Suprapubic skin (tissue), 4 donors: ENCODE measurements at regions not wholly inside any gene's neighbourhood (a gene's known extent, or its start where the extent isn't known, plus 50 kb on each side); places are given as distances from the start of the nearest gene placed in this dataset.

Source experiments
- DNase-seq, 2 donors: peaks; one replicate each; pipeline ENCODE4 v3.0.0-alpha.2; 2019; ENCODE audit warnings: low spot score in 2 of 2
- H3K27ac ChIP-seq: fragments of 200-600 bp; sonication (generic); one replicate; pipeline ENCODE4 v1.5.1; 2019
- H3K27me3 ChIP-seq: fragments of 200-600 bp; sonication (generic); one replicate; pipeline ENCODE4 v1.5.1; 2019
- H3K36me3 ChIP-seq: fragments of 200-600 bp; sonication (generic); one replicate; pipeline ENCODE4 v1.5.1; 2019
- H3K4me1 ChIP-seq: fragments of 200-600 bp; sonication (generic); one replicate; pipeline ENCODE4 v1.5.1; 2019
- H3K4me3 ChIP-seq: fragments of 200-600 bp; sonication (generic); one replicate; pipeline ENCODE4 v1.5.1; 2019; ENCODE audit warnings: mild to moderate bottlenecking
- H3K9me3 ChIP-seq: fragments of 200-600 bp; sonication (generic); one replicate; pipeline ENCODE4 v1.5.1; 2019
- EP300 ChIP-seq: sonication (generic); formaldehyde crosslinking; IDR thresholded peaks from one replicate; pipeline ENCODE4 v1.6.1; 2017; ENCODE audit warnings: antibody characterized with exemption
- POLR2A ChIP-seq, 2 donors: fragments of 450-650 bp; IDR thresholded peaks; one replicate each; pipeline ENCODE4 v1.6.1; 2017; ENCODE audit warnings: antibody characterized with exemption in 2 of 2, mild to moderate bottlenecking in 2 of 2, moderate library complexity in 2 of 2
- POLR2AphosphoS5 ChIP-seq, 3 donors: sonication (generic); formaldehyde crosslinking; IDR thresholded peaks; one replicate each; pipeline ENCODE4 v1.6.1; 2017; ENCODE audit warnings: antibody characterized with exemption in 3 of 3
- WGBS: methylation state at CpG from one replicate; pipeline ENCODE4 v1.1.5; 2018; 5-methylcytosine and 5-hydroxymethylcytosine counted together
- TF ChIP-seq, protein P1 (sequence below), 2 donors: fragments of 200-600 bp in 1 of 2; fragments of 450-650 bp in 1 of 2; sonication (generic) in 1 of 2; IDR thresholded peaks; one replicate each; pipeline ENCODE4 v1.5.1; 2016 to 2019; ENCODE audit warnings: antibody characterized with exemption in 2 of 2, mild to moderate bottlenecking in 1 of 2, moderate library complexity in 1 of 2

DNA sequence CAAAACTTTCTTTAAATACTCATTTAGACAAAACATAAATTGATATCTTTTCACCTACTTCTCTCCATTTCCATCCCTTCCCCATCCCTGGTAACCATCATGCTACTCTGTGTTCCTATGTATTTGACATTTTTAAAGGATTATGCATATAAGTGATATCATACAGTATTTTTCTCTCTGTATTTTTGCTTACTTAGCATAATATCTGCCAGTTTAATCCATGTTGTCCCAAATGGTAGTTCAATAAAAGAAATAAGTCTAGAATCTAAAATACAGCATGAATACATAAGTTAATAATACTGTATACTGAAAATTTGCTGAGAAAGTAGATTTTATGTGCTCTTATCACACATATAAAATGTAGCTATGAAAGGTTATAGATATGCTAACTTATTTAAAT is 190.3 kb upstream of the NAV3 start:
- no peaks in the 10 kb centered on the region for H3K27me3 ChIP-seq
- TF ChIP-seq EP300: no peak
- TF ChIP-seq, protein P1, sequence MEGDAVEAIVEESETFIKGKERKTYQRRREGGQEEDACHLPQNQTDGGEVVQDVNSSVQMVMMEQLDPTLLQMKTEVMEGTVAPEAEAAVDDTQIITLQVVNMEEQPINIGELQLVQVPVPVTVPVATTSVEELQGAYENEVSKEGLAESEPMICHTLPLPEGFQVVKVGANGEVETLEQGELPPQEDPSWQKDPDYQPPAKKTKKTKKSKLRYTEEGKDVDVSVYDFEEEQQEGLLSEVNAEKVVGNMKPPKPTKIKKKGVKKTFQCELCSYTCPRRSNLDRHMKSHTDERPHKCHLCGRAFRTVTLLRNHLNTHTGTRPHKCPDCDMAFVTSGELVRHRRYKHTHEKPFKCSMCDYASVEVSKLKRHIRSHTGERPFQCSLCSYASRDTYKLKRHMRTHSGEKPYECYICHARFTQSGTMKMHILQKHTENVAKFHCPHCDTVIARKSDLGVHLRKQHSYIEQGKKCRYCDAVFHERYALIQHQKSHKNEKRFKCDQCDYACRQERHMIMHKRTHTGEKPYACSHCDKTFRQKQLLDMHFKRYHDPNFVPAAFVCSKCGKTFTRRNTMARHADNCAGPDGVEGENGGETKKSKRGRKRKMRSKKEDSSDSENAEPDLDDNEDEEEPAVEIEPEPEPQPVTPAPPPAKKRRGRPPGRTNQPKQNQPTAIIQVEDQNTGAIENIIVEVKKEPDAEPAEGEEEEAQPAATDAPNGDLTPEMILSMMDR (IDR thresholded peaks at IDR 0.05): no peak
- TF ChIP-seq POLR2A (IDR thresholded peaks at IDR 0.05): no peak
- TF ChIP-seq POLR2AphosphoS5 (IDR thresholded peaks at IDR 0.05): no peak
- DNase-seq: no peak
- H3K36me3 ChIP-seq: no peaks in the 10 kb centered on the region
- no peak overlapping the region for H3K27ac ChIP-seq
- H3K4me3 ChIP-seq: no peak overlapping the region
- H3K9me3 ChIP-seq: no peaks in the 10 kb centered on the region
- H3K4me1 ChIP-seq: no peaks in the 10 kb centered on the region

DNA sequence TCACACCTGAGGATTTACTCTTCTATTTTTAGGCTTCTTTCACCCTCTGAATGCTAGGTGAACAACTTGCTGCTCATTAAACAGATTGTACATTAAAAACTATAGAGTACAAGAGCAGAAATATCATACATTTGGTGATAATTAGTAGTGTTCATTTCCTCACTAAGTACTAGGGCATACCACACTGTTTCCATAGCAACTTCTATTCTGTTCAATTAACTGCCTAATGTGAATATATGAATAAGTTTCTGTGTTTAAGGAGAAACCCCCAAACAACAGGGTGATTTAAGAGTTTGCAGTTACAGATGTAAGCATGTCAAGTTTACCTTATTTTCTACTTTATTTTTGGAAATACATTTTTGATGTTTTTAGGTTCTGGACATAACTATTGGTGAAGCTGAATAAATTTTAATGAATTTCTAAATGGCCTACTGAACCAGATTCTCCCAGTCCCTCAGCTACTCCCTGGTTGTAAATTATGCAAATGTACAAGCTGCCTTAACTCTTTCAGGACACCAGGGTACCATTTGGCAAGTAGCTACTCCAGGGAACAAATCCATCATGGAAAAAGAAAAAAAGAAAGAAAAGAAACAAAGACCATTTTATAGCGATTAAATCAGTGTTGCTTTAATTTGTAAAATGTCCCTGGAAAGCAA is 199.8 kb upstream of the NAV3 start:
- Histone ChIP-seq H3K27ac (no peak overlapping the region), H3K4me3 (no peak overlapping the region), H3K9me3 (no peaks in the 10 kb centered on the region), H3K27me3 (no peaks in the 10 kb centered on the region), H3K4me1 (no peaks in the 10 kb centered on the region), H3K36me3 (no peaks in the 10 kb centered on the region)
- WGBS: 77% methylated on average over 1 of the region's 1 CpG
- no peak for DNase-seq
- TF ChIP-seq EP300 (no peak), POLR2AphosphoS5 (IDR thresholded peaks at IDR 0.05) (no peak), POLR2A (IDR thresholded peaks at IDR 0.05) (no peak)
- TF ChIP-seq, protein P1 (IDR thresholded peaks at IDR 0.05): no peak

DNA sequence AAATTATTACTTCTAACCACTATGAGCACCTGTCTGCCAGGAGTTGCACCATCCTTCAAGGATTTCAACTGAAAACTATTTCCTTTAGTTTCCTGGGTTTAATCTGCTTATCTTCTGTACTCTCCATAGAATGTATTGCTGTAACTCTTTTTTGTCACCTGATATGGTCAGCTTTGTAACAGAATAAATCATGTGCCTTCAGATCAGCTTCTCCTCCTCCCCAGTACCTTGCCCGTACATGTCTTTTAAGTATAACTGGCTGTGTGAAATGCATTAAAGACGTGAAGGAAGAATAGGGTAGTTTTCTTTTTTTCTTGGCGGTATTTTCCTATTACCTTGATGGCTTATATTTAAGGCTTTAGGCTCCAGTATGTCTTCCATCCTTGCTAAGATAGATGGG is 200.3 kb upstream of the NAV3 start:
- H3K27ac ChIP-seq: no peak overlapping the region
- no peak overlapping the region for H3K4me3 ChIP-seq
- no peaks in the 10 kb centered on the region for H3K36me3 ChIP-seq
- TF ChIP-seq POLR2AphosphoS5 (IDR thresholded peaks at IDR 0.05): no peak
- TF ChIP-seq EP300: no peak
- TF ChIP-seq POLR2A (IDR thresholded peaks at IDR 0.05): no peak
- TF ChIP-seq, protein P1 (IDR thresholded peaks at IDR 0.05): no peak
- no peaks in the 10 kb centered on the region for H3K4me1 ChIP-seq
- no peaks in the 10 kb centered on the region for H3K27me3 ChIP-seq
- no peaks in the 10 kb centered on the region for H3K9me3 ChIP-seq
- WGBS: 51% methylated on average over 3 of the region's 3 CpGs
- no peak for DNase-seq

DNA sequence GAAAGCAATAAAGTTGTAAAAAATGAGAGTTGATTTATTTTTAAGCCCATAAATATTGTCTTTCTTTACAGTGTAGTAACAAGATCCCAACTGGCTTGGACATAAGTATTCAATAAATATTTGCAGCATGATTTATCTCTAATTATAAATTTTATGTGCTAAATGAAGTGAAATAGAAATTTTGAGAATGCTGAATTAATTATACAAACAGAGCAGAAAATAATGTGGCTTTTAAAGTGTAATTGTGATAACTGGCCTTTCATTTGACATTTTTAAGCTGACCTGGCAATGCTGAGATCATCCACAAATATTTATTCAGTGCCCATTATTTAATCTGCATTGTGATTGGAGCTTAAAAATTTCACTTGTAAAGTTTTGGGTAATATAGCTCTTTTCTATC is 201.6 kb upstream of the NAV3 start:
- no peaks in the 10 kb centered on the region for H3K4me1 ChIP-seq
- no peak overlapping the region for H3K4me3 ChIP-seq
- DNase-seq: no peak
- H3K27me3 ChIP-seq: no peaks in the 10 kb centered on the region
- no peak overlapping the region for H3K27ac ChIP-seq
- H3K36me3 ChIP-seq: no peaks in the 10 kb centered on the region
- no peaks in the 10 kb centered on the region for H3K9me3 ChIP-seq
- TF ChIP-seq POLR2A (IDR thresholded peaks at IDR 0.05) (no peak), EP300 (no peak), POLR2AphosphoS5 (IDR thresholded peaks at IDR 0.05) (no peak)
- TF ChIP-seq, protein P1 (IDR thresholded peaks at IDR 0.05): no peak

DNA sequence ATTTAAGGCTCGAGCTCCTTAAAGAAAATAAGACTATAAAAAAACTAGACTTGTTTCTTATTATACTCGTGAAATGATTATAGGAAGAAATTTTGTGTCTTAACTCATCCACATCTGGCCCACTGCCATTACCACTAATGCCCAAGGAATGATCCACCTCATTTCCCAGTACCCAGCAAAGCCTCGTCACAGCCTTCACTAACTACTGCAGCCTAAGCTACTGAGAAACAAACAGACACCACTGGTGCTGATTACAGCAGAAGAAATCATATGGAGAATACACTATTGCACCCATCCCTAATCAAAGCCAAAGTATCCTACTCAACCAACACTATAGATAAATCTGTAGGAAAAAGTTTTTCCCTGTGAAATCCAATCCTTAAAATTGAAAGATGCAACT is 205.3 kb upstream of the NAV3 start:
- DNase-seq: no peak
- TF ChIP-seq, protein P1 (IDR thresholded peaks at IDR 0.05): no peak
- no peak for TF ChIP-seq POLR2AphosphoS5 (IDR thresholded peaks at IDR 0.05)
- TF ChIP-seq EP300: no peak
- no peak for TF ChIP-seq POLR2A (IDR thresholded peaks at IDR 0.05)
- 49% methylated on average over 3 of the region's 3 CpGs for WGBS

More for the DNA sequence above, 205.3 kb upstream of the NAV3 start:
- Histone ChIP-seq H3K27me3 (no peaks in the 10 kb centered on the region), H3K36me3 (no peaks in the 10 kb centered on the region), H3K4me3 (no peak overlapping the region), H3K4me1 (no peaks in the 10 kb centered on the region), H3K9me3 (no peaks in the 10 kb centered on the region), H3K27ac (no peak overlapping the region)
